Gastroesophageal sphincter (tissue), 3 donors: ENCODE measurements at regions not wholly inside any gene's neighbourhood (a gene's known extent, or its start where the extent isn't known, plus 50 kb on each side); places are given as distances from the start of the nearest gene placed in this dataset.

Source experiments
- CTCF ChIP-seq, 4 experiments: fragments of 200-600 bp in 2 of 4; fragments of 450-650 bp in 2 of 4; sonication (generic) in 1 of 4; IDR thresholded peaks; one replicate each; pipeline ENCODE4 v1.5.1; 2017 to 2019; ENCODE audit warnings: antibody characterized with exemption in 4 of 4, mild to moderate bottlenecking in 2 of 4, moderate library complexity in 2 of 4
- EP300 ChIP-seq: sonication (generic); formaldehyde crosslinking; IDR thresholded peaks from one replicate; pipeline ENCODE4 v1.6.1; 2017; ENCODE audit warnings: antibody characterized with exemption, mild to moderate bottlenecking
- POLR2A ChIP-seq, 2 donors: fragments of 450-650 bp; IDR thresholded peaks; one replicate each; pipeline ENCODE4 v1.6.1; 2017; ENCODE audit warnings: antibody characterized with exemption in 2 of 2, mild to moderate bottlenecking in 2 of 2, moderate library complexity in 1 of 2
- POLR2AphosphoS5 ChIP-seq: sonication (generic); formaldehyde crosslinking; IDR thresholded peaks from one replicate; pipeline ENCODE4 v1.6.1; 2017; ENCODE audit warnings: antibody characterized with exemption

GRCh38 chr15:58264053-58264971 lies 126.1 kb downstream of the AQP9 start:
- TF ChIP-seq CTCF (IDR thresholded peaks at IDR 0.05) (no peak), POLR2AphosphoS5 (no peak), POLR2A (IDR thresholded peaks at IDR 0.05) (no peak), EP300 (no peak)
